ENCODE measurements at regions not wholly inside any gene's neighbourhood (a gene's known extent, or its start where the extent isn't known, plus 50 kb on each side); places are given as distances from the start of the nearest gene placed in this dataset.

DNA sequence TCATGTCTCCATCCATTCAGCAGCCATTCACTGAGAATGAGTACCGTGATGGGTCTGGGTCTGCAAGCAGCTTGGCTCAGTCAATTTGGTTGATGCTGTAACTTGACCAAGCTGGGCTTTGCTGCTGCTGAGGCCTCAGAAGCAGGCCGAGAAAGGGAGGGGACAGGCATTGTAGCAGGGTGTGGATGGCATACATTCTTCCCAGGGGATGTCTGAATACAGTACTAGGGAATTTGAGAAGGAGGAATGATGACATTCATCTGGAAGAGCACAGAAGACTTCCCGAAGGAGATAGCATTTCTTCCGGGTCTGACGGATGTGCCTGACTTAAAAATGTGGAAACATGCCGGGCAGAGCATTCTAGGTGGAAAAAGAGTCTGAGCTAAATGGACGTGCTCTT lies 105.3 kb upstream of the ADPGK start:
- TF ChIP-seq, protein P1, sequence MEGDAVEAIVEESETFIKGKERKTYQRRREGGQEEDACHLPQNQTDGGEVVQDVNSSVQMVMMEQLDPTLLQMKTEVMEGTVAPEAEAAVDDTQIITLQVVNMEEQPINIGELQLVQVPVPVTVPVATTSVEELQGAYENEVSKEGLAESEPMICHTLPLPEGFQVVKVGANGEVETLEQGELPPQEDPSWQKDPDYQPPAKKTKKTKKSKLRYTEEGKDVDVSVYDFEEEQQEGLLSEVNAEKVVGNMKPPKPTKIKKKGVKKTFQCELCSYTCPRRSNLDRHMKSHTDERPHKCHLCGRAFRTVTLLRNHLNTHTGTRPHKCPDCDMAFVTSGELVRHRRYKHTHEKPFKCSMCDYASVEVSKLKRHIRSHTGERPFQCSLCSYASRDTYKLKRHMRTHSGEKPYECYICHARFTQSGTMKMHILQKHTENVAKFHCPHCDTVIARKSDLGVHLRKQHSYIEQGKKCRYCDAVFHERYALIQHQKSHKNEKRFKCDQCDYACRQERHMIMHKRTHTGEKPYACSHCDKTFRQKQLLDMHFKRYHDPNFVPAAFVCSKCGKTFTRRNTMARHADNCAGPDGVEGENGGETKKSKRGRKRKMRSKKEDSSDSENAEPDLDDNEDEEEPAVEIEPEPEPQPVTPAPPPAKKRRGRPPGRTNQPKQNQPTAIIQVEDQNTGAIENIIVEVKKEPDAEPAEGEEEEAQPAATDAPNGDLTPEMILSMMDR (IDR thresholded peaks at IDR 0.05; ENCODE audit: low read length, missing control alignments), result no peak
- H3K4me3 ChIP-seq (replicated peaks; ENCODE audit: low read depth, low read length), result no peak overlapping the region
- DNase-seq (ENCODE audit: low read depth), result no peak

DNA sequence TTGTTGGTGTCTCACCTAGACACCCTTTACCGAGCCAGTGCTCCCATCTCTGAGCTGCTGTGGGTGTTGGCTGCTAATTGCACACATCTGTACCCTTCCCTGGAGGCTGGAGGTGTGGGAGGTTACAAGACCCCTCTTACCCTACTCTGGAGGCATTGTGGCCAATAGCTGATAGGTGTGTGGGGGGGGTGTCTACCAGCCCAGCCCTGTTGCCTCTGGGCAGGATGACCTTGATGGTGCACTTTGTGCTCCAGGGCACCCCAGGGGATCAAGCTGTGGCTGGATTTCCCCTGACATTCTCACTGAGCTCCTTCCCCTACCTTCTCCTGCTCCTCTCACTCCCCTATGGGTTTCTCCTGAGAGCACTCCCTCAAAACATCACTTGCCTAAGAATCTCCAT lies 104.7 kb upstream of the ADPGK start:
- no peak for DNase-seq (ENCODE audit: low read depth)
- H3K4me3 ChIP-seq (replicated peaks; ENCODE audit: low read depth, low read length), result no peak overlapping the region
- TF ChIP-seq, protein P1 (IDR thresholded peaks at IDR 0.05; ENCODE audit: low read length, missing control alignments), result no peak

DNA sequence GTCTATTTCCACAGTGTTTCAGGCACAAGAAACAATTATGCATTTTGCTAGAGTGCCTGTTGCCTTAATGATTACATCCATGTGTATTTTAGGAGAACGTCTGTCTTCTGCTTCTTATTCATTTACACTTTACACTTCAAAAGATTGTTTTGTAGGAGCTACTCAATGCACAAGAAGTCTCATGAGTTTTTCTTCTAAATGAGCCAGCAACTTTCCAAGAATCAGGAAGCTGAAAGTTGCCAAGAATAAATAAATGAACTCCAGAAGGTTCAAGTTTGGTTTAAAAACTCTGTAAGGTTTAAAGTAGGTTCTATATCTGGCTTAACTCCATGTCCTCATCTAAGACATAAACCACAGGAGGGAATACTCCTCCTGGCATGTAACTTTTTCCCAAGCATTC lies 103.8 kb upstream of the ADPGK start:
- TF ChIP-seq, protein P1 (IDR thresholded peaks at IDR 0.05; ENCODE audit: low read length, missing control alignments), result no peak
- DNase-seq (ENCODE audit: low read depth), result no peak
- H3K4me3 ChIP-seq (replicated peaks; ENCODE audit: low read depth, low read length), result no peak overlapping the region

DNA sequence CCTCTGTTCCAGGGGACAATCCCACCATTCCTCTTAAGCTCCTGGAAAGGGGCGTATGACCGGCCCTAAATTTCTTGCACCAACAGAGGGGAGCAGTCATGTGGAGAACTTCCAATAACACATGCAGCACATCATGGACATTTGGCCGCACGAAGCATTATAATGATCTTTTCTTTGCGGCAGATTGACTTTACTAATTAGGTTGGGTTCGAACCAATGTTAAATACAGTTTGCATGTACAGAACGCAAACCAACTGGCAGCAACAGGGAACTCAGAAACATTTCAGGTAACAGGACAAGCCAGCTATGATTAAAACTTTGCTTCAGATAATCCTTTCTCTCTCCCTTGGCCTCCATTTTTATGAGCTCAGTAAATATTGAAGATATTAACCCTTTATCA lies 100.8 kb upstream of the ADPGK start:
- H3K4me3 ChIP-seq (replicated peaks; ENCODE audit: low read depth, low read length), result no peak overlapping the region
- TF ChIP-seq, protein P1 (IDR thresholded peaks at IDR 0.05; ENCODE audit: low read length, missing control alignments), result no peak
- no peak for DNase-seq (ENCODE audit: low read depth)

DNA sequence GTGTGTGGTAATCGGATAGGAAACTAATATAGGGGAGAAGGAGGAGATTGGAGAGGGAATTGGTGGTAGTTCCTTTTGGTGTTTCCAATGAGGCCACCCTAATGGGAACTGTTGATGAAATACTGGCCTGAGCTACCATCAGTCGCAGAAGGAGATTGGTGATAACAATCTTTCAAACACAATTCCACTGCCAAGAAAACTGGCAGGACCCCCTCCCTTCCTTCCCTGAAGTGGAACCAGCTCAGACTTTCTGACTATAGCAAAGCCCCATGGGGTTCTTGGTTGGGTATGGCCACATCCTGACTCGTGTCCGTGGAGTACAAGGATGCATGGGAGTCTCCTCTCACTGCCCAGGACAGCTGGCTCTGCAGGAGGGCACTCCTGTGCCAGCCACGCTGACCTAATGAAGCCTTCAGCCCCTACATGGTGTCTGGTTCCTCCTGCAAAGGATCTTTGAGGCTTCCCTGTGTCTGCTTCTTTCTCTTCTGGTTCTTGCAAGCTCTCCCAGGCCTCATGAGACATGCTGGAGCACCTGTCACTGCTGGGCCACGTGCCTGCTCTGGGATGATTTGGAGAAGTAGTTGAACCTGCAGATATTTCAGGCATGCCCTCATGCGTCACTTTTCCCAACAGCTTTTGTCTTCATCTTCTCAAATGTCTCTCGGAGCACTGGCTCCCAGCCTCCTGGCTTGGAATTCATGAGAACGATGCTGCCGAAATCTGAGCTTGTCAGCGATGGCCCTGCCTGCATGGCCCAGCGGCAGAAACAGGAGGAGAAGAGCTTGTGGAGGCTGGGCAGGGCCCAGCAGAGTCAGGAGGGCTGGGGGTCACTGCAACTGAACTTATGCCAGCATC lies 90.0 kb upstream of the ADPGK start:
- no peak for DNase-seq (ENCODE audit: low read depth)
- TF ChIP-seq, protein P1 (IDR thresholded peaks at IDR 0.05; ENCODE audit: low read length, missing control alignments), result no peak
- no peak overlapping the region for H3K4me3 ChIP-seq (replicated peaks; ENCODE audit: low read depth, low read length)

DNA sequence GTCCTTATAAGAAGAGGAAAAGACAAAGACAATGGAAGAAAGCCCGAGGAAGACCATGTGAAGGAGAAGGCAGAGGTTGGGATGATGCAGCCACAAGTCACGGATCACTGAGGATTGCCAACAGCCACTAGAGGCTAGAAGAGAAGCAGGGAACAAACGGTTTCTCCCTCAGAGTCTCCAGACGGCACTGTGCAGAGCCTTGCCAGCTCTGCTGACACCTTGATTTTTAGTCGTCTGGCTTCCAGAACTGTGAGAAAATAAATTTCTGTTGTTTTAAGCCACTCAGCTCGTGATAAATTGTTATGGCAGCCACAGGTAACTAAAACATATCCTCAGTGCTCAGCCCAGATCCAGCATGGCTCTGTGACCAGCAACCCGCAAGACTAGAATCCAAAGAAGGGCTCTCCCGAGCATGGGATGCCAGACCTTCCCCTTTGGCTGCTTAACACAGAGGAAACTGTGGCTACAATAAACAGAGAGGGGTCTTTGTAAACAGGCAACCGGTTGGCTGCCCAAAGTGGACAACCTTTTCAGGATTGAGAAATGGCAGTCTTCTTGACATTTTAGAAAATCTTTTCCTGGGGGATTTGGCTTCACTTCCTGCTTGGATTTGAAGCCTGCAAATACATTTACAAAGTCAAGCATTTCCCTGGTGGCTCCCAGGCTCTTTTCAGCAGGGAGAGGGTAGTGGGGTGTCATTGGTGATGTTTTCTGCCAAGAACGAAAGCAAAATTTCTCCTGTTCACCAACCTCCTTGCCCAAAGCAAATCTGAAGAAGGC lies 88.7 kb upstream of the ADPGK start:
- TF ChIP-seq, protein P1 (IDR thresholded peaks at IDR 0.05; ENCODE audit: low read length, missing control alignments), result no peak
- no peak for DNase-seq (ENCODE audit: low read depth)
- H3K4me3 ChIP-seq (replicated peaks; ENCODE audit: low read depth, low read length), result no peak overlapping the region
